ENCODE measurements at regions not wholly inside any gene's neighbourhood (a gene's known extent, or its start where the extent isn't known, plus 50 kb on each side); places are given as distances from the start of the nearest gene placed in this dataset.
A peak's percentile ranks its signal among the peaks of the same experiment; 100 is the strongest.

DNA sequence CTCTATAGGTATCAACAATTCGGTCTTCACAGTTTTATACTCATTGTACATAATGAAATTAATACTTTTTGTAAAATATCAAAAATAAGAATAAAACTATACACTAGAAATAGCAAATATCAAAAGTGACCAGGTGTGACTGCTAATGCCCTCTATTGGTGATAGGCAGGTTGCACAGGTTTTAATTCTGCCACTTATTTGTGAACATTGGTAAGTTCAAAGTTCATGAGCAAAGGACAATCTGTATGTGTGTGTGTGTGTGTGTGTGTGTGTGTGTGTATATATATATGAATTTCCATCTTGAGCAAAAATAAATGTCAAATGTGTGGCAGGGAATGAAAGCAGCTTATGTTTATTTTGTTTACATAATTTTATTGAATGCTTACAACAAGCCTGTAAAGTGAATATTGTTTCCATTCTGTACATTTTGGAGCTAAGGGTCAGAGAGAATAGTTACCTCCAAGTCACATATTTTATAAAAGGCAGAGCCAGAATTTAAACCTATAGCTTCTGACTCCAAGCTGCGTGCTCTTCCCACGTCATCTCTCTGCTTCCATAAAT is 537.4 kb downstream of the CPS1 start (continued):
- TF ChIP-seq RAD21 (IDR thresholded peaks at IDR 0.05 in 1 of 2, conservative IDR thresholded peaks at IDR 0.05 in 1 of 2; ENCODE audit: low read depth in 2 of 2, low read length in 2 of 2): peak; percentile 10 to 24; a peak in 2 of 4 replicates
